GM21390 (cell line): ENCODE measurements at regions not wholly inside any gene's neighbourhood (a gene's known extent, or its start where the extent isn't known, plus 50 kb on each side); places are given as distances from the start of the nearest gene placed in this dataset.

Experiments used
- ATAC-seq: cut with Tn5 transposase; IDR thresholded peaks from one replicate; pipeline ENCODE4 v1.9.1; 2021; ENCODE audit not compliant: unreplicated experiment

DNA sequence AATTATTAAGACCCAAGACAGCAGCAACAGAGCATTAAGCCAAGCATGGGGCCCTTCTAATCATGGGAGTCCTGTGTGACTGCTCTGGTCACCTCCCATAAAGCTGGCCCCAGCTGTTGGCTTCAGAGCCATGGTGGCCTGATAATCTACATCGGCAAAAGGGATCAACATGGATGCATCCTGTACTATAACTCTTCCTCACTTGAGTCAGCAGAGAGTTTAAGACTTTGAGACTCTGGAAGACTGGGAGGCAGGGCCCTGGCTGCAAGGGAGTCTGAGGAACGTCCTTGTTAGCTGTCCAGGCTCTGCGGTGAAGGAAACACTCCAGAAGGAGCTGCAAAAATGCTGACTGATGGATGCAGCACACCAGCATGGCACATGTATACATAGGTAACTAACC, 95.0 kb upstream of the KIAA1217 start:
- no peak for ATAC-seq

DNA sequence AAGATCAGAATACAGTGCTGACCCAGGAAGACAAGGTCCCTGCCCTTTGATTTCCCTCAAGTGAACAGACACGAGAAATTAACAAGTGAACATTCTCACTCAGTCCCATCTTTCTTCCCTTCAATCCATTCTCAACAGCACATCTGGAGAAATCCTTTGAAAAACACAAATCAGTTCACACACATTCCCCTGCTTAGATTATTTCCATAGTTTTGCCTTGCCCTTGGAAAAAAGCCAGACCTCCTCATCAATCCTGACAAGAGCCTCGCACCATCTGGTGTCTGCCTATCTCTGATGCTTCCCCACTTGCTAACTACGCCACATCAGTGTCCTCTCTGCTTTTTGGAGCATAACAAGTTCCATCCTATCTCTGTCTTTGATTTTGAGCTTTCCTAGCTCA, 94.4 kb upstream of the KIAA1217 start:
- ATAC-seq, result no peak

DNA sequence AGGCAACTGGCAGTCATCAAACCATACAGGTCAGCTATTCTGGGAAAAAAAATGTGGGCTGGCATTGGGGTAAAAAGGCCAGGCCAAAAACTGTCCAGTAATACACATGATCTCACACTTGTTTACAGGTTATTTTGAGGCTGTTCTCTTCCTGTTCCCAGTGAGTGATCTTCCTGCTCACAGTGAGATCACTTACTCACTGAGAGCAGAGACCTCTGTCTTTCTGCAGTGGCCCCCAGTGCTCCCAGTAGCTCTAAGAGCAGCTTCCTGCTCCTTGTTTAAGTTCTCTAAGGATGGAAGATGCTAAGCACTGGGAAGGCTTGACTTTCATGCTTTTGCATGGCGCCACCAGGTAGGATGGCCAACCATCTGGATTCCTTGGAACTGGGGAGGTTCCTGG, 93.5 kb upstream of the KIAA1217 start:
- no peak for ATAC-seq

GRCh38 chr10:24118246-24118645, 90.7 kb upstream of the KIAA1217 start:
- no peak for ATAC-seq

DNA sequence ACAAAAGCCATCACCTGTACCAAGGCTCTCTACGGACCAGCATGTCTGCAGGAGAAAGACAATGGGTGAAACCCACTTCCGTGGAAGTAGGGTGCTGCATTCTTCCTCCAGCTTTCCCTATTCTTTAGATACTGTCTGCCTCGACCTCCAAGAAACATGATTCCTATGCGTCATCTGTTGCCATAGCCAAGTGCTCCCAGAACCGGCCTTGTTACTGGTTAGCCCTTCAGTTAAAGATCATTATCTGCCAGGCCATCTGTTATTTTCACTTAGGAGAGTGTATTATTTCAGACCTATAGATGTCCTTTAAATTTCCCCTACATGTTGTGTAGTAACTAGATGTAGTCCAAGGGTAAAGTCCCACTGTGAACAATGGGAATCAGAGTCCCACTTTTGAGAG, 89.0 kb upstream of the KIAA1217 start:
- no peak for ATAC-seq

- no peak for ATAC-seq
Observed at GRCh38 chr10:24120646-24121045, 88.3 kb upstream of the KIAA1217 start.

DNA sequence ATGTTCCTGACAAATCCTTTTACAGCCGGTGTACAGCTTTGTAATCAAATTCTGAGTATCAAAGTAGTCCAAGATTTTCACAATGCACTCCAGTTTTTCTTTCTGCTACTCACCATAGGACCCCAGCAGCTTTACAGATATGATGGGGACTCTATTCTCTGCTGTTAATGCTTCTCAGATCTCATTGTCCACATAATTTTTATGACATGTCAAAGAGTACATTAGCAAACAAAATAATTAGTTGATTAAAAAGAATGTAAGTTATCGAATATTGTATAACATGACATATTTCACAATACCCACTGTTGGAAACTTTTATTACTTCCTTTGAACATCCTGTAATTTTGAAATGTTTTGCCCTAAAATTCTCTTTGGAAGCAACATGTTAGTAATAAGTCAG, 81.4 kb upstream of the KIAA1217 start:
- no peak for ATAC-seq

DNA sequence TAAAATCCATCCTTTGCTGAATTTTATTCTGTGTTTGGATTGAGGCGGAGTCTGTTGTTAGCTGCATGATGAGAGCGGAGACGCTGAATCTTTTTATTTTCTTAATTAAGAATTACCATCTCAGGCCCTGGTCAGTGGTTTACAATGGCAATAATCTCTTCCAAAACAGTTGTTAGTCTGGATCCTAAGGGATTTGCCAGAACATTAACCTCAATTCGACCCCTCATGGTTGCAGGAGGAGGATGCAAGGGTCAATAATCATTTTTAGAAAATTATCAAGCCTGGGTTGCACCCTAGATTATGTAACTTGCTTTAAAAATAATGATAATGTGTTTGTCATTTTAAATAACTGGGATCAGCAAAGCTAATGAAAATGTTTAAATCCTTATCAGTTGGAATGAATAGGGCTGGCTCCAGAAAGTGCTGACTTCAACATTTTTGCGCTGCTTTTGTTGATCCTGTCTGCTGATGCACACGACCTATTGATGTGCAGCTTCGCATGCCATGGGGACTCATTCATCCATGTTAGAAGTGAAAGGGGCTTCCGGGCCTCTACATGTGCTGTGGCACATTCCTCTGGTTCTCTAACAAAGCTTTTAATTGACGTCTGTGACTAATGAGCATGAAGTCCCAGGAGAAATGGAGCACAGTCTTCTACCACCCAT, 80.7 kb upstream of the KIAA1217 start:
- no peak for ATAC-seq

- no peak for ATAC-seq
Observed at GRCh38 chr10:24132741-24133140, 76.2 kb upstream of the KIAA1217 start.

GRCh38 chr10:24133835-24134234, 75.1 kb upstream of the KIAA1217 start:
- ATAC-seq, result no peak

GRCh38 chr10:24136070-24136469, 72.9 kb upstream of the KIAA1217 start:
- no peak for ATAC-seq

DNA sequence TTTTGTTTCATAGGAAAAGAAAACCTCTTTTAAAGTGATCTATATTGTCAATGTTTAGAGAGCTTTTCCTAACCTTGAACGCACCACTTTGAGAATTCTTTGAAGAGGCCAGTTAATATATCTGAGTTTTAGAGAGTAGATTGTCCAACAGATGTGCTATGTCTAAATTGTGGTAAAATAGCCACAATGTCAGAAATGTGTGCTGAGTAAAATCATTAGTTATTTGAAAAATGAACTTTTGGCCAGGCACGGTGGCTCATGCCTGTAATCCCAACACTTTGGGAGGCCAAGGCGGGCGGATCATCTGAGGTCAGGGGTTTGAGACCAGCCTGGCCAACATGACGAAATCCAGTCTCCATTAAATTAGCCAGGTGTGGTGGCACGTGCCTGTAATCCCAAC, 61.6 kb upstream of the KIAA1217 start:
- ATAC-seq, result no peak

DNA sequence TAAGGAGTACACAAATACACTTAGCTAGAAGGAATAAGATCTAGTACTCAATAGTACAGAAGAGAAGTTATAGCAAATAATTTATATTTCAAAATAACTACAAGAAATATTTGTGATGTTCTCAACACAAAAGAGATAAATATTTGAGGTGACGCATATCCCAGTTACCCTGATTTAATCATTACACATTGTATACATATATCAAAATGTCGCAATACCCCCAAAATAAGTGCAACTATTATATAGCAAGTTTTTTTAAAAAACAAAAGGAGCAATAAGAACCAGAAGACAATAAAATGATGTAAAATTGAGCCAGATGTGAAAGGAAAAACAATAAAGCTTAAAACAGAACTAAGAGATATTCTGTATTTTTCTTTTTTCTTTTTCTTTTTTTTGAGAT, 59.3 kb upstream of the KIAA1217 start:
- ATAC-seq, result no peak

DNA sequence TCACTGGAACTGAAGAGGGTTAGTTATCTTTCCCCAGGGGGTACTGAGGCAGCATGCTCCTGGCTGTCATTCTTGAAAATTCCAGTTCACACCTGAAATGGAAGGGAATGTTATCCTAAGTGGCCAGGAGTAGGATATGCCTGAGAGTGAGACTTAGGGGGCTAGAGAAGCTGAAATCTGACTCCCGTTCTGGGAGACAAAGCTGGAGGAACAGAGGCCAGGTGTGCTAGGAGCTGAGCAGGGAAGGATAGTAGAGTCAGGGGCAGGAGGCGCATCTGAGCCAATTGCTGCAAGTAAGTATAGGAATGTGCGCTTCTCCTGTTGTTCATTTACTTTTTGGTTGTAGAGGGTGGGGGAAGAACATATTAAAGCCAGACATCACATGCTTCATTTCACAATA, 58.1 kb upstream of the KIAA1217 start:
- no peak for ATAC-seq

DNA sequence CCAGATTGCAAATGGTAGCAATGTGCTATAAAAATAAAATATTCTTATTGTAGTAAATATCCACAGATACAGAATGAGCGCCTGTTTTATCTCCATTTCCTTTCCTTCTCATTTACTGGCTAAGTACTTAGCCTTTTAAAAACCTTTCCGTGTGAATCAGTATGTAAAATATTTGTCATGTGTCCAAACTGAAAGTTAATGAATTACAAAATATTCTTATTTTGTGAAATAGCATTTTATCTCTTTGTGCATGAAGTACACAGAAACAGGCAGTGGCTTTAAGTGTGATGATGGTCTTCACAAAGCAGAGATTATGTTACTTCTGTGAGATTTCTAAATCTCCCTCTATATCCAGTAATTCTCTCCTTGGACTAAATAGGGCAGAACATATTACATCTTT, 56.7 kb upstream of the KIAA1217 start:
- ATAC-seq, result no peak

GRCh38 chr10:24153031-24153430, 55.9 kb upstream of the KIAA1217 start:
- no peak for ATAC-seq

DNA sequence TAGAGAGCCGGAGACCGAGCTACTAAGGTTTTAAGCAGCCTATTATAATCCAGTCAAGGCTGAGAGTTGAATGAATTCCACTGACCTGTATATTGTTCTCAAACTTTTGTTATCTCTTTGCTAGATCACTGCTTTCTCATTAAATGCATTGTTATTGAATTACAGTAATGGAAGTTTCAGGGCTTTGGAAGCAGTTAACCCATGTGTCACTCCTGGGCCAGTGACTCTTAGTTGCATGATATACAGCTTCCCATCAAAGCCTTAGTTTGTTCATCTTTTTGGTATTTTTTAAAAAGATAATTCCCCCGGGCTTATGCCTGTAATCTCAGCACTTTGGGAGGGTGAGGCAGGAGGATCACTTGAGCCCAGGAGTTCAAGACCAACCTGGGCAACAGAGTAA, 55.4 kb upstream of the KIAA1217 start:
- no peak for ATAC-seq

- ATAC-seq, result no peak
Observed at GRCh38 chr10:24156686-24157085, 52.3 kb upstream of the KIAA1217 start.

GRCh38 chr10:24157567-24157966, 51.4 kb upstream of the KIAA1217 start:
- ATAC-seq, result no peak
